HEK293 (cell line): ENCODE measurements at regions not wholly inside any gene's neighbourhood (a gene's known extent, or its start where the extent isn't known, plus 50 kb on each side); places are given as distances from the start of the nearest gene placed in this dataset.

Source experiments
- CTCF ChIA-PET: fragments of 350-600 bp; formaldehyde crosslinking; extraction: SDS; loops from one replicate; lab custom pipeline; 2021; ENCODE audit warnings: antibody characterized with exemption; lab: Yijun Ruan, JAX
- POLR2A ChIA-PET: fragments of 300-600 bp; formaldehyde crosslinking; extraction: SDS; loops from one replicate; lab custom pipeline; 2020; ENCODE audit warnings: antibody characterized with exemption, inconsistent platforms; lab: Yijun Ruan, JAX
- H3K27ac ChIP-seq: fragments of 200-500 bp; sonication (Bioruptor generic); 2 replicates; pipeline ENCODE4 v1.5.1; 2014; ENCODE audit warnings: low read depth, low read length, control low read depth, inconsistent platforms; ENCODE audit errors: extremely low read depth
- H3K36me3 ChIP-seq, 2 experiments: fragments of 200-500 bp in 1 of 2; sonication (Bioruptor generic) in 1 of 2; 1 replicate in 1 of 2; 2 replicates in 1 of 2; pipeline ENCODE4 v1.5.1; 2014 to 2017; ENCODE audit warnings: inconsistent platforms in 2 of 2, low read length in 2 of 2; ENCODE audit not compliant: control insufficient read depth in 2 of 2, insufficient read depth in 1 of 2
- H3K4me1 ChIP-seq: fragments of 200-500 bp; sonication (Bioruptor generic); 2 replicates; pipeline ENCODE4 v1.5.1; 2014; ENCODE audit warnings: mild to moderate bottlenecking, low read length, inconsistent platforms; ENCODE audit not compliant: control insufficient read depth, insufficient read depth
- H3K4me3 ChIP-seq: 2 replicates; pipeline ENCODE4 v1.5.1; 2011; ENCODE audit warnings: low read depth, mild to moderate bottlenecking, control low read depth, low read length, moderate library complexity
- H3K9me3 ChIP-seq: fragments of 200-500 bp; sonication (Bioruptor generic); 2 replicates; pipeline ENCODE4 v1.5.1; 2014; ENCODE audit warnings: low read depth, low read length, inconsistent platforms; ENCODE audit not compliant: control insufficient read depth, insufficient read depth
- FEZF1 ChIP-seq: fragments of 450-650 bp; formaldehyde crosslinking; IDR thresholded peaks from 2 replicates; pipeline ENCODE4 v1.5.1; 2016; ENCODE audit warnings: missing biosample characterization, missing genetic modification characterization
- GLI2 ChIP-seq: fragments of 450-650 bp; formaldehyde crosslinking; IDR thresholded peaks from 2 replicates; pipeline ENCODE4; 2017; ENCODE audit warnings: missing biosample characterization, missing genetic modification characterization, low read depth, borderline replicate concordance
- MEIS1 ChIP-seq: sonication (generic); formaldehyde crosslinking; IDR thresholded peaks from 2 replicates; pipeline ENCODE4 v1.8.1; 2022; ENCODE audit warnings: missing genetic modification reagents, mild to moderate bottlenecking, borderline replicate concordance
- MYNN ChIP-seq: fragments of 450-650 bp; formaldehyde crosslinking; IDR thresholded peaks from 2 replicates; pipeline ENCODE4 v1.5.1; 2016; ENCODE audit warnings: missing biosample characterization, missing genetic modification characterization, borderline replicate concordance
- PRDM10 ChIP-seq: fragments of 450-650 bp; formaldehyde crosslinking; IDR thresholded peaks from 2 replicates; pipeline ENCODE4 v1.5.1; 2016; ENCODE audit warnings: missing biosample characterization, missing genetic modification characterization
- ZBTB1 ChIP-seq: fragments of 450-650 bp; formaldehyde crosslinking; IDR thresholded peaks from 2 replicates; pipeline ENCODE4 v1.5.1; 2016; ENCODE audit warnings: missing biosample characterization, missing genetic modification characterization
- ZNF184 ChIP-seq: fragments of 450-650 bp; IDR thresholded peaks from 2 replicates; pipeline ENCODE4 v1.5.1; 2018; ENCODE audit warnings: missing biosample characterization, mild to moderate bottlenecking, missing genetic modification characterization
- ZNF239 ChIP-seq: fragments of 450-650 bp; formaldehyde crosslinking; IDR thresholded peaks from 2 replicates; pipeline ENCODE4 v1.5.1; 2016; ENCODE audit warnings: missing biosample characterization, missing genetic modification characterization
- ZNF292 ChIP-seq: fragments of 450-650 bp; formaldehyde crosslinking; IDR thresholded peaks from 2 replicates; pipeline ENCODE4 v1.5.1; 2016; ENCODE audit warnings: low read depth, missing biosample characterization, missing genetic modification characterization, borderline replicate concordance
- ZNF302 ChIP-seq: fragments of 450-650 bp; formaldehyde crosslinking; IDR thresholded peaks from 2 replicates; pipeline ENCODE4 v1.5.1; 2016; ENCODE audit warnings: missing biosample characterization, missing genetic modification characterization, low read depth
- ZNF510 ChIP-seq: fragments of 450-650 bp; formaldehyde crosslinking; IDR thresholded peaks from 2 replicates; pipeline ENCODE4 v1.5.1; 2018; ENCODE audit warnings: mild to moderate bottlenecking, missing genetic modification characterization, missing biosample characterization; ENCODE audit not compliant: insufficient replicate concordance
- ZNF513 ChIP-seq: fragments of 450-650 bp; IDR thresholded peaks from 2 replicates; pipeline ENCODE4 v1.5.1; 2018; ENCODE audit warnings: missing biosample characterization, missing genetic modification characterization
- ZNF704 ChIP-seq: fragments of 450-650 bp; formaldehyde crosslinking; IDR thresholded peaks from 2 replicates; pipeline ENCODE4 v1.5.1; 2016; ENCODE audit warnings: missing biosample characterization, missing genetic modification characterization
- TF ChIP-seq, protein P1 (sequence below): fragments of 450-650 bp; formaldehyde crosslinking; optimal IDR thresholded peaks from 2 replicates; pipeline ENCODE3; 2016; ENCODE audit warnings: missing biosample characterization, mild to moderate bottlenecking, missing genetic modification characterization
- TF ChIP-seq, protein P2 (sequence below): fragments of 450-650 bp; formaldehyde crosslinking; IDR thresholded peaks from 2 replicates; pipeline ENCODE4 v1.5.1; 2016; ENCODE audit warnings: missing biosample characterization, missing genetic modification characterization
- TF ChIP-seq, protein P3 (sequence below): fragments of 450-650 bp; formaldehyde crosslinking; IDR thresholded peaks from 2 replicates; pipeline ENCODE4 v1.5.1; 2016; ENCODE audit warnings: missing biosample characterization, missing genetic modification characterization

- TF ChIP-seq PRDM10, result no peak
Observed at GRCh38 chr15:94709319-94709718, 478.0 kb downstream of the MCTP2 start (continued).

DNA sequence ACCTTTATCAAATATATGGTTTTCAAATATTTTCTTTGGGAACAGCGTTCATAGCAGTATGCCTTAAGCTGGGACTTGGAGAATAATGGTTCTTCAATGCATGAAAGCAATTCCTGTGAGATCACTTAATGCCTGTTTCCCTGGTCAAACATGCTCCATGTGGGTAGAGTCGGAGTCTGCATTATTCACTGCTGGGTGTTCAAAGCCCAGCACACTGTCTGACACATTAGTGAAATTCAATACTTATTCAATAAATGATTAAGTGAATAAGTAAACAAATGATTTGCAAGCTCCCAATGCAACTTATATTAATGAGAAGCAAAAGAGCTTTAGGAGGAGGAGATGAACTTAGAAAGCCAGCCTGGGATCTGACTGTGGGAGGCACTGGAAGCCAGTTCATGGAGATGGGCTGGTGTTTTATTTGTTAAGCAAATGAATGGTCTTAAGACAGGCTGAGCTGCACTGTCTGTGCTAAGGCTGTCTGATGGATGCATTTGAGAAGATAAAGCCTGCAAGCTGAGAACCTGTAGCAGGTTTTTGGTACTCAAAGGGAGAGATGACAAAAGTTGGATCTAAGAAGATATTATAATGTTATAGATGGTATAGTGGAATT, 490.8 kb downstream of the MCTP2 start:
- ChIA-PET POLR2A (no interaction called here), CTCF (interaction anchor here (0.6 kb wide), 1 partner anchor 50 kb away, joined by 5 read pairs; no protein-coding TSS in a partner anchor)
- H3K9me3 ChIP-seq, result no peaks in the 10 kb centered on the region
- no peak overlapping the region for H3K27ac ChIP-seq
- H3K4me3 ChIP-seq, result no peak overlapping the region
- peaks cover 6% of the 10 kb centered on the region for H3K4me1 ChIP-seq
- TF ChIP-seq, protein P1, sequence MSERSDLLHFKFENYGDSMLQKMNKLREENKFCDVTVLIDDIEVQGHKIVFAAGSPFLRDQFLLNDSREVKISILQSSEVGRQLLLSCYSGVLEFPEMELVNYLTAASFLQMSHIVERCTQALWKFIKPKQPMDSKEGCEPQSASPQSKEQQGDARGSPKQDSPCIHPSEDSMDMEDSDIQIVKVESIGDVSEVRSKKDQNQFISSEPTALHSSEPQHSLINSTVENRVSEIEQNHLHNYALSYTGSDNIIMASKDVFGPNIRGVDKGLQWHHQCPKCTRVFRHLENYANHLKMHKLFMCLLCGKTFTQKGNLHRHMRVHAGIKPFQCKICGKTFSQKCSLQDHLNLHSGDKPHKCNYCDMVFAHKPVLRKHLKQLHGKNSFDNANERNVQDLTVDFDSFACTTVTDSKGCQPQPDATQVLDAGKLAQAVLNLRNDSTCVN (tag by site-specific recombination), result no peak
- no peak for TF ChIP-seq ZNF184 (tag by site-specific recombination)
- no peak for TF ChIP-seq ZNF239 (tag by site-specific recombination)
- TF ChIP-seq MYNN, result no peak
- TF ChIP-seq FEZF1 (tag by site-specific recombination), result no peak
- no peak for TF ChIP-seq ZBTB1 (tag by site-specific recombination)
- TF ChIP-seq ZNF704 (tag by site-specific recombination), result no peak
- H3K36me3 ChIP-seq, result no peaks in the 10 kb centered on the region

GRCh38 chr15:94723801-94724200, 492.4 kb downstream of the MCTP2 start:
- TF ChIP-seq ZNF302, result no peak
- no peak for TF ChIP-seq ZNF513
- TF ChIP-seq MEIS1 (CRISPR knock-in tag), result no peak
- TF ChIP-seq, protein P2, sequence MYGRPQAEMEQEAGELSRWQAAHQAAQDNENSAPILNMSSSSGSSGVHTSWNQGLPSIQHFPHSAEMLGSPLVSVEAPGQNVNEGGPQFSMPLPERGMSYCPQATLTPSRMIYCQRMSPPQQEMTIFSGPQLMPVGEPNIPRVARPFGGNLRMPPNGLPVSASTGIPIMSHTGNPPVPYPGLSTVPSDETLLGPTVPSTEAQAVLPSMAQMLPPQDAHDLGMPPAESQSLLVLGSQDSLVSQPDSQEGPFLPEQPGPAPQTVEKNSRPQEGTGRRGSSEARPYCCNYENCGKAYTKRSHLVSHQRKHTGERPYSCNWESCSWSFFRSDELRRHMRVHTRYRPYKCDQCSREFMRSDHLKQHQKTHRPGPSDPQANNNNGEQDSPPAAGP (tag by site-specific recombination), result no peak
- TF ChIP-seq ZNF510, result no peak
- TF ChIP-seq, protein P3, sequence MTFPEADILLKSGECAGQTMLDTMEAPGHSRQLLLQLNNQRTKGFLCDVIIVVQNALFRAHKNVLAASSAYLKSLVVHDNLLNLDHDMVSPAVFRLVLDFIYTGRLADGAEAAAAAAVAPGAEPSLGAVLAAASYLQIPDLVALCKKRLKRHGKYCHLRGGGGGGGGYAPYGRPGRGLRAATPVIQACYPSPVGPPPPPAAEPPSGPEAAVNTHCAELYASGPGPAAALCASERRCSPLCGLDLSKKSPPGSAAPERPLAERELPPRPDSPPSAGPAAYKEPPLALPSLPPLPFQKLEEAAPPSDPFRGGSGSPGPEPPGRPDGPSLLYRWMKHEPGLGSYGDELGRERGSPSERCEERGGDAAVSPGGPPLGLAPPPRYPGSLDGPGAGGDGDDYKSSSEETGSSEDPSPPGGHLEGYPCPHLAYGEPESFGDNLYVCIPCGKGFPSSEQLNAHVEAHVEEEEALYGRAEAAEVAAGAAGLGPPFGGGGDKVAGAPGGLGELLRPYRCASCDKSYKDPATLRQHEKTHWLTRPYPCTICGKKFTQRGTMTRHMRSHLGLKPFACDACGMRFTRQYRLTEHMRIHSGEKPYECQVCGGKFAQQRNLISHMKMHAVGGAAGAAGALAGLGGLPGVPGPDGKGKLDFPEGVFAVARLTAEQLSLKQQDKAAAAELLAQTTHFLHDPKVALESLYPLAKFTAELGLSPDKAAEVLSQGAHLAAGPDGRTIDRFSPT, result no peak
- TF ChIP-seq ZNF292 (tag by site-specific recombination), result no peak
- no peak for TF ChIP-seq GLI2 (tag by site-specific recombination)
- Histone ChIP-seq H3K4me3 (no peak overlapping the region), H3K4me1 (peaks cover 6% of the 10 kb centered on the region), H3K36me3 (no peaks in the 10 kb centered on the region), H3K9me3 (no peaks in the 10 kb centered on the region), H3K27ac (no peak overlapping the region)
- POLR2A ChIA-PET, result no interaction called here
- CTCF ChIA-PET, result interaction anchor here (0.5 to 1.3 kb wide), 3 partner anchors 10 to 311 kb away, joined by 3 to 4 read pairs (median 4); no protein-coding TSS in a partner anchor
